ENCODE measurements at regions not wholly inside any gene's neighbourhood (a gene's known extent, or its start where the extent isn't known, plus 50 kb on each side); places are given as distances from the start of the nearest gene placed in this dataset.

DNA sequence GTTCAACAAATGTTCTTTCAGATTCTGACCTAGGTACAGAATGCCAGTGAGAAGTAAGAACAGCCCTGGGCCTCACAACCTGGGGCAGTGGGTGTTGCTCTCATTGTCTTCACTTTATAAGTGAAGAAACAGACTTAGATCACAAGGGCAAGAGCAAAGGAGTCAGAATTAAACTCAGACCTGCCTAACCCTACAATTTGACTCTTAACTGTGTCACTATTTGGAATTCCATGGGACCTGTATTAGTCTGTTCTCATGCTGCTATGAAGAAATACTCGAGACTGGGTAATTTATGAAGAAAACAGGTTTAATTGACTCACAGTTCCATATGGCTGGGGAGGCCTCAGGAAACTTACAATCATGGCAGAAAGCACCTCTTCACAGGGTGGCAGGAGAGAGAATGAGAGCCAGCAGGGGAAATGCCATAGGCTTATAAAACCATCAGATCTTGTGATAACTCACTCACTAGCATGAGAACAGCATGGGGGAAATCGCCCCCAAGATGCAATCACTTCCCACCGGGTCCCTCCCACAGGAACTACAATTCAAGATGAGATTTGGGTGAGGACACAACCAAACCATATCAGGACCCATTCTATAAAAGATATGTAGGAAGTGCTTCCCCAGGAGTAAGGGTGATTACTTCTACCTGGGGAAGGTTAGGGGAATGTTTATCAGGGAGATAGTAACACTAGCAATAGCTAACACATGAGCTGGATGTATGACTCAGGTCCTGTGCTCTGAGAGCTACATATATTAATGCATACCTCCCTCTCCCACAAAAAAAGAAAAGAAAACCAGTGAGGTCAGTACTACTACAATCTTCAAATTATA, 270.1 kb downstream of the SOX9 start:
- DNase-seq (ENCODE audit: low spot score), result no peak

DNA sequence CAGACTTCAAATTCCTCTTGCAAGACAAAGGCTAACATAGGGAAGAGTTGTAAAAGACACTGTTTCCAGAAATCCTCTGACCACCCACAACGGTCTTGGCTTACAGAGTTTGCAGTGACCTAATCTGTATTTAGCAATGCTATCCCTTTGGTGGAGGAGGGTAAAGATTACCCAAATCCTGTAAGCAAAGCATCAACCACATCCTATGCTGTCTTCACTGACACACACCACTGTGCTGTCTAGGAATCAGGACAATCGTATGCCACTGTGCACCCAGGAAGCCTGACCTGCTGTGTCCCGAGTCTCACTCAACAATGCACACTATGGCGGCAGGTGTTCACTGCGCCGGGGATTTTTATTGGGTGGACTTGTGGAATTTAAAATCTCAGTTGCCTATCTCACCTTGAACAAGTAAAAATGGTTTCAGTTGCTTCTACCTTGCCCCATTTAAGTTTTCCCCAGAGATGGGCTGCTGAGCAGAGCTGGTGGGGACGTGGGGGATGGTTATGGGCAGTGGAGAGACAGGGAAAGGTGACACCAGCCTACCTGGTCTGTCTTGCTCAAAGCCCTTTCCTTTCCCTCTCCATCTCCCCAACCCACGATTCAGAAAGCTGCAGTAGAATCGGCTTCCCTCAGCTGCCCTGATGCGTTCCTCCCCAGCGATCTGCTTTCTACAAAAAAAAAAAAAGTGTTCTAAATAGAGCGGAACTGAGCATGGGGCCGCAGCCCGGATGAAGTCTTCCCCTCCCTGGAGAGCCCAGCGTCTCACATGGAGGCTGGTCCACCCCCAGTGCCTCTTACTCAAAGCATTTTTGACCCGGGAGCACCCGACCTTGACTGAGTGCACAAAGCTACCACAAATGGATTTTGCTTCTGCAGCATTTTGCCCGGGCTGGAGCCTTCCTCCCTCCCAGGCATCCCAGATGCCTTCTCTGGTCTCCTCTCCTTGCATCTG, 271.5 kb downstream of the SOX9 start:
- DNase-seq (ENCODE audit: low spot score), result no peak

DNA sequence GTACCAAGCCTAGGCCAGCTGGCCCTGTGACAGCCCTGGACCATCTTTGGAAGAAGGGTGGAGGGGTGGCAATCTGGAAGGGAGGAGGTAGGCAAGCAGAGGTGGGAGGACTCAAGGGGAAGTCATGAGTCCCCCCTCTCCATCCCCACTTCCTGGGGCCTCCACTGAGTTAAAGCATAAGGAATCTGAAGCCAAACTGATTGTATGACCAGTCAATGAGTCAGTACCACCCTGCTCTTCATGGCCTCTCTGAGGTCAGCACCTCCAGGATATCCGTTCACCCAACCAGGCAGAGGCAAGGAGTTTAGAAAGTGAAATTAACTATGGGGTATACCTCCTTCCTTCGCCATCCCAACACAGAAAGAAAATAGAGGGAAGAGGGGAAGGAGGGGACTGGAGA, 272.7 kb downstream of the SOX9 start:
- no peak for DNase-seq (ENCODE audit: low spot score)

DNA sequence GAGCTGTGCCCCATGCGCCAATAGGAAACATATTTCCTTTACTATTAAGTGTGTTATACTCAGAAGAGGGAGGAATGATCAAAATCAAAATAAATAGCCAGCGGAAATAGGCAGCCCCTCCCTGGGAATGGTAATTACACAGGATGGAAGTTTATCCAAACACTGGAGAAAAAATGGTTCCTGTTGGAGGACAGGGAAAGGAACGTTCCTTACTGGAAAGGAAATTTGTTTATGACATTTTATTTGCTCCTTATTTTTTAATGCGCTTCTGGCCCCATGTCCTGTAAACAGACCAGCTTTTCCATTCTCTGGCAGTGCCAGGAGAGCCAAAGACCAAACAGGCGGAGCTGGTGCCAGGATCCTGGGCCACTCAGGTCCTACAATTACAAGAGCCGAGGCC, 273.7 kb downstream of the SOX9 start:
- no peak for DNase-seq (ENCODE audit: low spot score)

DNA sequence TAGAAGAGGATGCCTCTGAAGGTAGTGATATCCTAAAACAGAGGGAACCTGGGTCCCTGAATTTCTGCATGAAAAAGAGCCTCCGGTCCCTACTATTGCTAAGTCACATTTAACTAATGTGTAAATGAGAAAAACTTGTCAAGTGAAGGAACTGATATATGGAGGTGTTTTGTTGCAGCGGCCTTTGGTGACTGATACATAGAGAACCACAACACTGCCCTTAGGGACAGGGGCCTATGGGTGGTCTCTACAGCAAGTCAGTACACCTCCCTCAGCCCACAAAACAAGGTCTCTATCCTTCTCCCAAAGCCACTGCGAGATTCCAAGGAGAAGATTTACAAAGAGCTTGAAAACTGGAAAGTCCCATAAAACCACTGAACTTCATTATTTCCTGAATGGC, 275.3 kb downstream of the SOX9 start:
- DNase-seq (ENCODE audit: low spot score), result no peak

DNA sequence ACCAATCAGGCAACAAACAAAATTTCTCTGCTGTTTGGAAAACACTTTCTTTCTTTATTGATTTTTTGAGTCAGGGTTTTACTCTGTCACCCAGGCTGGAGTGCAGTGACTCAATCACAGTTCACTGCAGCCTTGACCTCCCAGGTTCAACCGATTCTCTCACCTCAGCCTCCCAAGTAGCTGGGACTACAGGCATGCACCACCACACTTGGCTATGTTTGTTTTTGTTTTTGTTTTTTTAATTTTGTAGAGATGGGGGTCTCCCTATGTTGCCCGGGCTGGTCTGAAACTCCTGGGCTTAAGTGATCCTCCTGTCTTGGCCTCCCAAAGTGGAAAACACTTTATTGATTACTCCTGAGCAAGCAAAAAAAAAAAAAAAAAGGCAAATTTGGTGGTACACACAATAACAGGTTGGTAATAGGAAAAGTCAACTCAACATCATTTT, 276.4 kb downstream of the SOX9 start:
- DNase-seq (ENCODE audit: low spot score), result no peak

DNA sequence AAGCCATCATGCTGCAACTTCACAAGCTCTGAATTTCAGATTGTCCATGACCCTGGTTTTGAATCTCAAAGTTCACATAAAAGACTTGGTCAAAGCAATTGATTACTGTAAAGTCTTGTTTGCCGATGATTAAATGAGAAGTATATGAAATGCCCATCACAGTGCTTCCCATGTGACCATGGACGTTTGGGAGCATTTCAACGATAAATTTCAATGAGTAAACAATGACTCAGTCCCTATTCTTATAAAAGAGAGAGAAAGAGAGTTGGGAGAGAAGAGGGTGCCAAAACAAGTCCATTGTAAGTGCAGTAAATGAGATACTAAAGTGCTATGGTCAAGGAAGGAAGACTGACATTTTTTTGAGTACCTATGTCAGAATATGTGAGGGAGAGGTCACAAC, 276.9 kb downstream of the SOX9 start:
- DNase-seq (ENCODE audit: low spot score), result no peak

DNA sequence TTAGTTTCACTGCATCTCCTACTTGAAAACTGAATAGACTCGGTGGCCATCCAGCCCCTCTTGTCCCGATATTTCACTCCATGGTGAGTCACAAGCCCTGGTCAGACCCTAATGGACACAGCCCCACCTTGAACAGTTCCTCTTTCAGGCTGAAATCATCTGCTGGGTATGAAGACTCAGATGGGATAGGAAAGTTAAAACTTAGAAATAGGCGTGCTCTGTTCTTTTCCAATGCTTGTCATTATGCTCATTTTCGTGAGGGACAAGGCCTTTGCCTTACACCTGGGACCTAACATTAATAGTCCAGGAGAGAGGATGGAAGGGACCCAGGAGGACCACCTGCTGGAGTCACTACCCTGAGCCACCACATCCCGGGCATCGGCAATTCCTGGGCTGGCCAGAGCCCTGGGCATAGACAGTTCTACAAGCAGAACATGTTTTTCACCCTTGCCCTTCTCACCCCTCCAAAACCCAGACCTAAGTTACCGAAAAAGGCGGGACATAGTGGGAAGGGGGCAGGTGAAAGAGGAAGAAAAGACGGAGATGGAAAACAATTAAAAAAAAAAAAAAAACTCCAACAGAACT, 278.3 kb downstream of the SOX9 start:
- DNase-seq (ENCODE audit: low spot score), result no peak

DNA sequence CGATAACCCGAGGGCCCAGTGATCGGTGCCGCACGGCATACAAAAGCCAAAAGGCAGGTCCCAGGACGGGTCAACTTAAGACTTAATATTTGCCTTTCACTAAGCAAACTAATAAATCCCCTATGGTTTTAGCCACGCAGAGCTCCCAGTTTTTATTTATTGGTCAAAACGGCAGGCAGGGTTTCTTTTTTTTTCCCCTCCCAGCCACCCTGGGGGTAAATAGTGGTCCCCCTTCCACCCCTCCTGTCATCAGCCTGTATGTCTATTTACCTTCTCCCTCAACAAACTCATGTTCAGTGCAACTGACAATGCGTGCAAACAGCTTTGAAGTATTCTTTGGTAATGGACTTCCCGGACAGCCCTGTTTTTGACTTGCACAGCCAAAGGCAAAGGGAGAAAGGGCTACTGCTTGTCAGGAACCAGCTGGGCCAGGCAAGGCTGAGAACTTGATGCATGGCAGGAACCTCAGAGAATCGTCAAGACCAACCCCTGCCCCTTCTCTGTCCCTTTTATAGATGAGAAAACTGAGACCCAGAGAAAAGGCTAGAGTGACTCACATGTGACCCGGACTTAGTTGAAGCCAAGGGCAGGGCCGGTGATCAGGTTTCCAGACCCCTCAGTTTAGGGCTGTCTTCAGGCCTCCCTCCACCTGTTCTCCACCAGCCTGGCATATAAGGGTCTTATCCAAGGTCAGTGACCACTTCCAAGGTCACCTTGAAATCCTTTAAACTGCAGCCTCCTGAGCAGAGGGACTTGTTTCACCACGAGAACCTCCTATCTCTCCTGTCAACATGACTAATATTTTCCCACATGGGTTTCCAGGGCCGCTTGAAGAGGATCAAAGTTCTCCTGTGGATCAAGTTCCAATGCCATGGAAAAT, 279.0 kb downstream of the SOX9 start:
- no peak for DNase-seq (ENCODE audit: low spot score)

DNA sequence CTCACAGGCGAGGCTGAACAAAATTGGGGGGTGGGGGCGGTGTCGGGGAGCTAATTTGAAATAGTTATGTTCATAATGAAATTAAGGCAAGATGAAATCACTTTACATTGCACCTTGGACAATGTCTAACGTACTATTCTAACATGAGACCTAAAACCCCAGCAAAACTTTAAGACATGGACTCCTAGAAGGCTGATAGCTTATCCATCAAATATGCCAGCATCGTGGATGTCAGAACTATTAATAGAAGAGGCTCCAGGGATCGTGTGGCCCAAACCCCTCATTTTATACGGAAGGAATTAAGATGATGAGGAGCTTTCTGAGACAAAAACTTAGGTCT, 279.6 kb downstream of the SOX9 start:
- no peak for DNase-seq (ENCODE audit: low spot score)

DNA sequence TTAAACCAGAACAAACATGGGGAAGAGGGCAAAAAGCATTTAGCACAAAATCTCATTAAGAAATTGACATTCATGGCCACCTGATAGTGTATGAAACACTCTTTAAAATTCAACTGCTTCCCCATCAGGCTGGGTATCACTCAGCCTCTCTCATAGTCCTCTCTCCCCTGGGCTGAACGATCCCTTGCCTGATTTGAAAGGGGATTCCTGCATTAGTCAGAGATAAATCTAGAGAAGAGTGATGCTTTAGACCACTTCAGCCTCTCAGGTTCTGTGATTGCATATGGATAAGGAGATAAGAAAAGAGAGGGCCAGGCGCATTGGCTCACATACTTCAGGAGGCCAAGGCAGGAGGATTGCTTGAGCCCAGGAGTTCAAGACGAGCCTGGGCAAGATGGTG, 280.0 kb downstream of the SOX9 start:
- no peak for DNase-seq (ENCODE audit: low spot score)

DNA sequence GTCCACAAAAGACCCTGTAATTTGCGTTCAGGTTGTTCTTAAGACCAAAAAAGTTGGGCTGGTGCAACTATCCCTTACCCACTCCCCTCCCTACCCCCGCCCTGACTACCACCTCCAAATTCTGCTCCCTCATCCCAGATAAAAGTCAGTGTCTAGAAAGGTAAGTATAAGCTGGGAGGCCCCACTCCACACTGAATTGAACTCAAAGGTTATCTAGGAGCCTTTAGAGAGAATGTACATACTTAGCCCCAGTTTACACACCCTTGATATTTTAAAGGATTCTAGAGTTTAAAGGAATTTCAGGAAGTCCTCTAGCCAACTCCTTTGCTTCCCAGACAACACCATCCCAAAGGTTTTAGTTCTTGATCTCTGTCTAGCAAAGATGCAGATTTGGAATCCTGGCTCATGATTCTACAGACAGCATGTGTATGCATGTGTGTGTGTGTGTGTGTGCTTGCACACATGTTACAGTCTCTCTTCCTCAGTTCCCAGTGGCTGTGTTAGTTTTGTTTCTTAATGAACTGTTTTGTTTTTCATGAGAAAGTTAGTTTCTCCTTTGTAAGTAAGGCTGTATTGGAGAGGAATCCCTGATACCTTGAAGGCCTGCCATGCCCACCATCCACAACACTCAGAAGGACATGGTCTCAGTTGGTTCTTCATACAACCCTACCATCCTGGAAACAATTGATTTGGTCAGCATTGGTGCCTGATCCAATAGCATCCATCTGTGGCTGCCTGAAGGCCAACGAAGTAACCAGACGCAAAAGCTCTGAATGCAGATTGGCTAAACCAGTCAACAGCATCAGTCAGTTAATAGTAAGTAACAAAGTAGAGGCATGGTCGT, 281.3 kb downstream of the SOX9 start:
- DNase-seq (ENCODE audit: low spot score), result no peak

DNA sequence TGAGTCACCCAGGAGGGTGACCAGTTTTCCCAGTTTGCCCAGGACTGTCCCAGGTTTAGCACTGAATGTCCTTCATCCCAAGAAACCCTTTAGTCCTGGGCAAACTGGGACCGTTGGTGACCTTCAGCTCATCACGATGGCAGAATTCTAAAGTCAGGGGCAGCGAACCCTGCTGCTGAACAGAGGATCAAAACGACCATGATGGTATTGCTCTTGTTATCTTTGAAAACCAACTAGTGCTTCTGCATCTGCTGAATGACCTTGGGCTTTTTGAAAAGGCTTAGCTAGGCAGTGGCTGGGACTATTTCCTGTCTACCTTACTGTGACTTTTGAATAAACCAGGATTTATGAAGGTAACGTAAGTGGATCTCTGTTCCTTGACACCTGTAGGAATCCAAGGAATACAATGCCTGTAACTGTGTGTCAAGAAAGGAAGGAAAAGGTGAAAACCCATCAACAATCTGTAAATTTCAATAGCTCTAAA, 281.9 kb downstream of the SOX9 start:
- DNase-seq (ENCODE audit: low spot score), result no peak

DNA sequence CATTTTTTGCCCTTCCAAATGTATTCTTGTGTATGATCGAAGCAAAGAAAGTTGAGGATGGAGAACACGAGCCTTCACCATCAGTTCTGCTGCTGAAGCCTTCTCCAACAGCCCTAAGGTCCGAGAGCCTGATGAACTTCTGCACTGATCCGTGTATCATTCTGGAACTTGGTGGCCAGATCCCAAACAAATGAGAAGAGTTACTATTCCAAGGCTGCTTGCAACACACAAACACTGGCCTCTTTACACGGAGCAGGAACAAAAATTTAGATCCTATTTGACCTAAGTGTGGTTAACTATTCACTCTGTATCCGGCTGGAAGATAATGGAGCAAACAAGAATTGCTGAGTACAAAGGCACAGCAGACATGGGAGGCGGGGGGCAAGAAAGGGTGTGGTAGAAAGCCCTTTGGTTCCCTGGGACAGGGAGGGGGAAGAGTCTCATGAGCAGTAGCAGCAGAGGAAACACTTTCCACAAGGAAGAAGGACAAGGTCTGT, 282.9 kb downstream of the SOX9 start:
- DNase-seq (ENCODE audit: low spot score), result no peak

DNA sequence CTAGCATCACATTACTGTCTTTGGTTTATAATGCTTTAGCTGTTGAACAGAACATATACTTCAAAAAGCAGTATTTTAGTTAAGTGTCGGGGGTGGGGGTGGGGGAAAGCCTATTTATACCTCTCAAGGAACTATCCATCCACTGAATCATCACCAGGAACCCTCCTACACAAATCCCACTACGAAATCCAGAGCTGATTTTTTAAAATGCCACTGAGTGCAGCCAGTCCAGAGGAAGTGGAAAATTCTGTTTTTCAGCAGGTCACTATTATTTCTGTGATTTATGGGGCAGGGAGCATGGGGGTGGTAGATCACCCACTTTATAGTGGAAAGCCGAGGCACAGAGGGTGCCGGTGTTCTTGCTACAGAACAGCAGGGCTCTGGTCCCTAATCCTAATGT, 284.1 kb downstream of the SOX9 start:
- DNase-seq (ENCODE audit: low spot score), result no peak

DNA sequence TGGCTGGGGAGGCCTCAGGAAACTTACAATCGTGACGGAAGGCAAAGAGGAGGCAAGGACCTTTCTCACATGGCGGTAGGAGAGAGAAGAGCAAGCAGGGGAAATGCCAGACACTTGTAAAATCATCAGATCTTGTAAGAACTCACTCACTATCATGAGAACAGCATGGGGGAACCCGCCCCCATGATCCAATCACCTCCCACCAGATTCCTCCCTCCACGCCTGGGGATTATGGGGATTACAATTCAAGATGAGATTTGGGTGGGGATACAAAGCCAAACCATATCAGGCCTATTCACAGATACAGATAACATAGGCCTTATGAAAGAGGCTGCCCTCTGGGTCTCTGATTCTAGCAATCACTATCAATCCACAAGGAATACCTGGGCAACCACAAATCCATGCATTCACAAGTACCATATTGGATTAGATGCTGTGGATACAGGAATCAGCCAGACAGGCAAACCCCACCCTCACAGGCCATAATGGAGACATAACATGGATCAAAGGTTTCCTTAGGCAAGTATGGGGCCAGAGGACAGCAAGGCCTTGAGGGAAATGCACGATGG, 284.9 kb downstream of the SOX9 start:
- no peak for DNase-seq (ENCODE audit: low spot score)

DNA sequence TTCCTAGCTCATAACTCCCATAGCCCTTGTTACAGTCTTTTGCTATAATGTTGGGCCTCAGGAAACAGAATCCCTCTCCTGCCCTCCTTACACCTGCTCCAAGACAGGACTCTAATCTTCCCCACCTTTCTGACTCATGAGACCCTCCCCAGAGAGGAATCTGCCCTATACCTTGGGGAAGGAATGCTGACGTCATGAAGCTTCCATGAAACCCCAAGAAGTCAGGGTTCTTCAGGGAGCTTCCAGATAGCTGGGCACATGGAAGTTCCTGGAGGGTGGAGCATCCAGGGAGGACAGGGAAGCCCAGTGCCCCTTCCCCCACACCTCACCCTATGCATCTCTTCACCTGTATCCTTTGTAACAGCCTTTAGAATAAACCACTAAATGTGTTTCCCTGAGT, 285.7 kb downstream of the SOX9 start:
- no peak for DNase-seq (ENCODE audit: low spot score)

DNA sequence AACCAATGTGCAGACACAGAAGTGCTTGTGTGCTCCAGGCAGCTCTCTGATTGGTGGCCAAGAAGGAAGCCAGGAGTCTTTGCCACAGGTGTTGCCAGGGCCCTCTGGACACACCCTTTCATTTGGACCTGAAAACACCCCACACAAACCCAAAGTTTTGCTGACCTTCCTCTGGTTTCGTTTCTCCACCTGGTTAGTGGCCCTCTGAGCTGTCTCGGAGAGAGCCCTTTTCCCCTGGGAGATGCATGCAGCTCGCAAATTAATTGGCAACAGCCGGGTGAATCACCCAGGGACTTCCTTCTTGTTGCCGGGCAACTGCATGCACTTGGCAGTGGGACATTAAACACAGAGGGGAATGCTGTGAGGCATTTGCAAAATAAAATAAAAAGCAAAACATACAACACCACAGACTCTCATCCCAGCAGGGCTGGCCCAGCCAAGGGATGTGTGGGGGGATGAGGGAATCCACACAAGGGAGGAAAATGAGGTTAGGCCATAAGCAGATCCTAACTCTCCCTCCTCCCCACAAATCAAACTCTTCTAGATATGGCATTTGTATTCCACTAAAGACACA, 286.6 kb downstream of the SOX9 start:
- DNase-seq (ENCODE audit: low spot score), result peak; percentile 59

DNA sequence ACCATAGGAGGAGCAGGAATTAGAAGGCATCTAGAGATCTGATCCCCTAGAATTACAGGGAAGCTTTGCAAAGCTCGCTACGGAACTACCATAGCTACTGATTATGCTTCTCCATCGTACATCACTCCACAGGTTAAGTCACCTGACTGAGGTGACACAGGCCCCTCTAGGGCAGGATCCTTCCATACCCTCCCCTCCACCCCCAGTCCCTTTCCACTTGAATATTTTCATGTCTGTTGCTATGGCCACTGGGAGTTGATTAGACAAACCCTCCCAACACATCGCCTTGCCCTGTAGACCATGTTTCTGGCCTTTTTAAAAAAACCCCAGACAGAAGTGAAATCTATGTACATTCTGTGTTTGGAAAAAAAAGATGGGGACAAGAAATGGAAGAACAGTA, 287.1 kb downstream of the SOX9 start:
- DNase-seq (ENCODE audit: low spot score), result no peak

DNA sequence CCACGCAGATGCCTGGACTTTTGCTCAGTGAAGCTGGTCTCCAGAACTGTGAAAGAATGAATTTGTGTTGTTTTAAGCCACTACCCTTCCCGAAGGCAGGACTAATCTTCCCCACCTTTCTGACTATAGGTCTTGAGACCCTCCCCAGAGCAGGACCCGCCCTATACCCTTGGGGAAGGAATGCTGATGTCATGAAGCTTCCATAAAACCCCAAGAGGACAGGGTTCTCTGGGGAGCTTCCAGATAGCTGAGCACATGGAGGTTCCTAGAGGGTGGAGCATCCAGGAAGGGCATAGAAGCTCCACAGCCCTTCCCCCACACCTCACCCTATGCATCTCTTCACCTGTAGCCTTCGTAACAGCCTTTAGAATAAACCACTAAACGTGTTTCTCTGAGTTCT, 287.8 kb downstream of the SOX9 start:
- no peak for DNase-seq (ENCODE audit: low spot score)

Measured in cerebellar cortex (tissue), 1 donor.